Ectodermal cell (in vitro differentiated cells): ENCODE measurements at regions not wholly inside any gene's neighbourhood (a gene's known extent, or its start where the extent isn't known, plus 50 kb on each side); places are given as distances from the start of the nearest gene placed in this dataset.

ENCODE experiments used
- H3K27ac ChIP-seq: 2 replicates; pipeline ENCODE4 v1.7.0; 2013; ENCODE audit warnings: mild to moderate bottlenecking, low read depth, low read length; ENCODE audit not compliant: insufficient read depth, poor library complexity, severe bottlenecking
- H3K27me3 ChIP-seq: 2 replicates; pipeline ENCODE4 v1.7.0; 2013; ENCODE audit warnings: mild to moderate bottlenecking, low read length; ENCODE audit not compliant: insufficient read depth, control insufficient read depth, poor library complexity, severe bottlenecking
- H3K36me3 ChIP-seq: one replicate; pipeline ENCODE4 v1.7.0; 2013; ENCODE audit warnings: low read length; ENCODE audit not compliant: control insufficient read depth, insufficient read depth
- H3K4me1 ChIP-seq: one replicate; pipeline ENCODE4 v1.7.0; 2013; ENCODE audit warnings: low read length; ENCODE audit not compliant: control insufficient read depth, insufficient read depth
- H3K4me3 ChIP-seq: 2 replicates; pipeline ENCODE4 v1.7.0; 2013; ENCODE audit warnings: low read depth, low read length, control low read depth; ENCODE audit not compliant: insufficient read depth
- H3K9me3 ChIP-seq: 2 replicates; pipeline ENCODE4 v1.7.0; 2013; ENCODE audit warnings: mild to moderate bottlenecking, low read length, moderate library complexity; ENCODE audit not compliant: control insufficient read depth
- WGBS, 2 experiments: methylation state at CpG; one replicate each; pipeline ENCODE4 v1.1.7; 2013; ENCODE audit warnings: missing lambda C conversion rate in 2 of 2; 5-methylcytosine and 5-hydroxymethylcytosine counted together

GRCh38 chr9:23567516-23568165 is 258.4 kb downstream of the ELAVL2 start:
- Histone ChIP-seq H3K36me3 (no peaks in the 10 kb centered on the region), H3K4me1 (no peaks in the 10 kb centered on the region), H3K27ac (no peak overlapping the region), H3K27me3 (no peaks in the 10 kb centered on the region), H3K4me3 (no peak overlapping the region), H3K9me3 (no peaks in the 10 kb centered on the region)
- WGBS, 2 experiments, result 89 to 93% methylated on average over 5 of the region's 5 CpGs

GRCh38 chr9:23571414-23572104 is 254.5 kb downstream of the ELAVL2 start:
- Histone ChIP-seq H3K27me3 (no peaks in the 10 kb centered on the region), H3K27ac (no peak overlapping the region), H3K36me3 (no peaks in the 10 kb centered on the region), H3K9me3 (no peaks in the 10 kb centered on the region), H3K4me3 (no peak overlapping the region), H3K4me1 (no peaks in the 10 kb centered on the region)
- 75 to 82% methylated on average over 2 of the region's 2 CpGs for WGBS, 2 experiments

- no peaks in the 10 kb centered on the region for H3K9me3 ChIP-seq
- no peaks in the 10 kb centered on the region for H3K4me1 ChIP-seq
- no peaks in the 10 kb centered on the region for H3K36me3 ChIP-seq
- H3K27me3 ChIP-seq, result no peaks in the 10 kb centered on the region
- H3K4me3 ChIP-seq, result no peak overlapping the region
- no peak overlapping the region for H3K27ac ChIP-seq
These were observed 252.2 kb downstream of the ELAVL2 start for GRCh38 chr9:23573800-23574199.

- Histone ChIP-seq H3K27ac (no peak overlapping the region), H3K36me3 (no peaks in the 10 kb centered on the region), H3K9me3 (no peaks in the 10 kb centered on the region), H3K4me1 (no peaks in the 10 kb centered on the region), H3K27me3 (no peaks in the 10 kb centered on the region), H3K4me3 (no peak overlapping the region)
- WGBS, 2 experiments, result 86% methylated on average over 1 of the region's 1 CpG; no CpG with 5 or more reads in 1 of the 2 experiments
These were observed 248.4 kb downstream of the ELAVL2 start for GRCh38 chr9:23577611-23578010.

- H3K36me3 ChIP-seq, result no peaks in the 10 kb centered on the region
- no peaks in the 10 kb centered on the region for H3K9me3 ChIP-seq
- WGBS, 2 experiments, result 95 to 98% methylated on average over 3 of the region's 3 CpGs
- H3K27ac ChIP-seq, result no peak overlapping the region
- no peaks in the 10 kb centered on the region for H3K27me3 ChIP-seq
- no peak overlapping the region for H3K4me3 ChIP-seq
- no peaks in the 10 kb centered on the region for H3K4me1 ChIP-seq
These were observed 244.1 kb downstream of the ELAVL2 start for GRCh38 chr9:23581931-23582330.

GRCh38 chr9:23582836-23583235 is 243.2 kb downstream of the ELAVL2 start:
- no peaks in the 10 kb centered on the region for H3K27me3 ChIP-seq
- no peaks in the 10 kb centered on the region for H3K4me1 ChIP-seq
- WGBS, 2 experiments, result 93 to 95% methylated on average over 3 to 4 of the region's 4 CpGs
- no peak overlapping the region for H3K27ac ChIP-seq
- no peaks in the 10 kb centered on the region for H3K36me3 ChIP-seq
- H3K9me3 ChIP-seq, result no peaks in the 10 kb centered on the region
- no peak overlapping the region for H3K4me3 ChIP-seq

GRCh38 chr9:23586906-23587305 is 239.1 kb downstream of the ELAVL2 start:
- no peaks in the 10 kb centered on the region for H3K4me1 ChIP-seq
- no peak overlapping the region for H3K4me3 ChIP-seq
- no peaks in the 10 kb centered on the region for H3K9me3 ChIP-seq
- no peaks in the 10 kb centered on the region for H3K27me3 ChIP-seq
- WGBS, 2 experiments, result 96 to 100% methylated on average over 1 of the region's 1 CpG
- H3K36me3 ChIP-seq, result no peaks in the 10 kb centered on the region
- no peak overlapping the region for H3K27ac ChIP-seq

GRCh38 chr9:23587433-23587832 is 238.6 kb downstream of the ELAVL2 start:
- Histone ChIP-seq H3K4me1 (no peaks in the 10 kb centered on the region), H3K9me3 (no peaks in the 10 kb centered on the region), H3K27ac (no peak overlapping the region), H3K27me3 (no peaks in the 10 kb centered on the region), H3K36me3 (no peaks in the 10 kb centered on the region), H3K4me3 (no peak overlapping the region)
- WGBS, 2 experiments, result 81 to 94% methylated on average over 3 of the region's 3 CpGs

GRCh38 chr9:23587903-23588302 is 238.1 kb downstream of the ELAVL2 start:
- no peaks in the 10 kb centered on the region for H3K27me3 ChIP-seq
- no peaks in the 10 kb centered on the region for H3K9me3 ChIP-seq
- H3K36me3 ChIP-seq, result no peaks in the 10 kb centered on the region
- H3K27ac ChIP-seq, result no peak overlapping the region
- WGBS, 2 experiments, result 94% methylated on average over 2 of the region's 2 CpGs
- no peak overlapping the region for H3K4me3 ChIP-seq
- H3K4me1 ChIP-seq, result no peaks in the 10 kb centered on the region

GRCh38 chr9:23590276-23591000 is 235.6 kb downstream of the ELAVL2 start:
- Histone ChIP-seq H3K4me3 (no peak overlapping the region), H3K27ac (no peak overlapping the region), H3K9me3 (no peaks in the 10 kb centered on the region), H3K27me3 (no peaks in the 10 kb centered on the region), H3K36me3 (no peaks in the 10 kb centered on the region), H3K4me1 (no peaks in the 10 kb centered on the region)
- WGBS, 2 experiments, result 95% methylated on average over 2 to 3 of the region's 3 CpGs
